ENCODE measurements at regions not wholly inside any gene's neighbourhood (a gene's known extent, or its start where the extent isn't known, plus 50 kb on each side); places are given as distances from the start of the nearest gene placed in this dataset.

- 51% methylated on average over 2 of the region's 2 CpGs for WGBS (ENCODE audit: low lambda C conversion rate)
- H4K20me1 ChIP-seq (ENCODE audit: insufficient read depth) = no peaks in the 10 kb centered on the region
- POLR2A ChIA-PET = no interaction called here
Measured at GRCh38 chr2:106336737-106337136, 131.5 kb downstream of the RGPD3 start.

More at GRCh38 chr2:106336737-106337136, 131.5 kb downstream of the RGPD3 start:
- TF ChIP-seq TEAD4 (IDR thresholded peaks at IDR 0.05; ENCODE audit: borderline replicate concordance, insufficient read depth) = no peak
- no peak for TF ChIP-seq YY1 (IDR thresholded peaks at IDR 0.05; ENCODE audit: low read depth)
- no peak for TF ChIP-seq EZH2phosphoT487 (IDR thresholded peaks at IDR 0.05; ENCODE audit: borderline replicate concordance, low read depth)
- TF ChIP-seq POLR2AphosphoS5 (IDR thresholded peaks at IDR 0.05; ENCODE audit: low read depth, low read length) = no peak
- no peak for TF ChIP-seq NRF1 (IDR thresholded peaks at IDR 0.05; ENCODE audit: low read depth, low read length)
- TF ChIP-seq CTCF (IDR thresholded peaks at IDR 0.05) = no peak
- no peak for TF ChIP-seq FOXM1 (IDR thresholded peaks at IDR 0.05; ENCODE audit: low read depth)
- no peak for TF ChIP-seq REST (IDR thresholded peaks at IDR 0.05; ENCODE audit: low read depth, low read length)
- no peak for TF ChIP-seq TCF12 (IDR thresholded peaks at IDR 0.05)
- TF ChIP-seq GATA2 (CRISPR knock-in tag; IDR thresholded peaks at IDR 0.05) = no peak
- no peak for TF ChIP-seq MAX (IDR thresholded peaks at IDR 0.05; ENCODE audit: low read depth)
- TF ChIP-seq CHD2 (IDR thresholded peaks at IDR 0.05; ENCODE audit: low read length, partially characterized antibody) = no peak
- no peak for TF ChIP-seq RCOR1 (IDR thresholded peaks at IDR 0.05; ENCODE audit: low read length)
- TF ChIP-seq USF2 (IDR thresholded peaks at IDR 0.05; ENCODE audit: borderline replicate concordance, low read depth, low read length) = no peak
- no peak for TF ChIP-seq RFX5 (IDR thresholded peaks at IDR 0.05; ENCODE audit: low read length)
- TF ChIP-seq FOXJ3 (CRISPR knock-in tag; IDR thresholded peaks at IDR 0.05) = no peak
- TF ChIP-seq TAF1 (IDR thresholded peaks at IDR 0.05; ENCODE audit: borderline replicate concordance, low read depth, low read length) = no peak
- TF ChIP-seq MXI1 (IDR thresholded peaks at IDR 0.05; ENCODE audit: low read depth, low read length) = no peak
- no peak for TF ChIP-seq JUND (IDR thresholded peaks at IDR 0.05)
- Histone ChIP-seq H3K27ac (ENCODE audit: low read depth in 2 of 2, low read length in 1 of 2) (no peak overlapping the region), H3K79me2 (ENCODE audit: insufficient read depth) (no peaks in the 10 kb centered on the region), H3K4me1 (ENCODE audit: control insufficient read depth in 1 of 2, insufficient read depth in 2 of 2, low read depth in 1 of 2, low read length in 1 of 2) (peaks cover 0 to 12% of the 10 kb centered on the region in 2 experiments; a peak in 2 of 4 replicates), H3K9me2 (no peaks in the 10 kb centered on the region), H3K9me3 (no peaks in the 10 kb centered on the region), H2AFZ (ENCODE audit: low read depth) (no peak overlapping the region), H3F3A (replicated peaks; ENCODE audit: insufficient read depth) (no peaks in the 10 kb centered on the region), H3K27me3 (ENCODE audit: insufficient read depth) (no peaks in the 10 kb centered on the region), H3K36me3 (replicated peaks in 1 of 2; ENCODE audit: control insufficient read depth in 1 of 2, insufficient read depth in 2 of 2, low read length in 1 of 2) (no peaks in the 10 kb centered on the region), H3K9ac (no peak overlapping the region), H3K4me3 (ENCODE audit: low read depth in 2 of 2, low read length in 1 of 2) (no peak overlapping the region), H3K4me2 (no peak overlapping the region)
- CTCF ChIA-PET = no interaction called here
- DNase-seq = no peak

Measured in SK-N-SH (cell line).